ENCODE measurements at regions not wholly inside any gene's neighbourhood (a gene's known extent, or its start where the extent isn't known, plus 50 kb on each side); places are given as distances from the start of the nearest gene placed in this dataset.
A peak's percentile ranks its signal among the peaks of the same experiment; 100 is the strongest.

DNA sequence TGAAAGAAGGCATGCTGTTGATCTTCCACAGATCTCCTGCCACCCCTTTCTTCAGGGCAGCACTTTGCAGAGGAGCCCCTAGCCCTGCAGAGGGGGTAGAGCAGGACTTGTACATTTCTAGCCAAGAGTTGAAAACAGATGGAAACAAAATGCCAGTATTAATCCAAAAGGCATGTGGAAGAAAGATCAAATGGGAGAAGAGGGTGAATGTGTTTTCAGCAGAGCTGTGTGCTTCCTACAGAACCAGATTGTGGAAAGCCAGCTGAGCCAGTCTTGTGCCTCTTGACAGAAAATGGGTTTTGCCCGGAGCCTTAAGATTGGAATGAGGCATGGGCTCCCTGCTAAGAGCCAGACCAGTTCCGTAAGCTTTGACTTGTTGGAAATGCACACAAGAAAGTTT, 105.2 kb upstream of the TSPAN2 start:
- H3K36me3 ChIP-seq = no peaks in the 10 kb centered on the region
- ATAC-seq = no peak
- H3K4me3 ChIP-seq = no peak overlapping the region
- intact Hi-C loops (cut with DNase I) = no loop called here
- TF ChIP-seq, protein P1, sequence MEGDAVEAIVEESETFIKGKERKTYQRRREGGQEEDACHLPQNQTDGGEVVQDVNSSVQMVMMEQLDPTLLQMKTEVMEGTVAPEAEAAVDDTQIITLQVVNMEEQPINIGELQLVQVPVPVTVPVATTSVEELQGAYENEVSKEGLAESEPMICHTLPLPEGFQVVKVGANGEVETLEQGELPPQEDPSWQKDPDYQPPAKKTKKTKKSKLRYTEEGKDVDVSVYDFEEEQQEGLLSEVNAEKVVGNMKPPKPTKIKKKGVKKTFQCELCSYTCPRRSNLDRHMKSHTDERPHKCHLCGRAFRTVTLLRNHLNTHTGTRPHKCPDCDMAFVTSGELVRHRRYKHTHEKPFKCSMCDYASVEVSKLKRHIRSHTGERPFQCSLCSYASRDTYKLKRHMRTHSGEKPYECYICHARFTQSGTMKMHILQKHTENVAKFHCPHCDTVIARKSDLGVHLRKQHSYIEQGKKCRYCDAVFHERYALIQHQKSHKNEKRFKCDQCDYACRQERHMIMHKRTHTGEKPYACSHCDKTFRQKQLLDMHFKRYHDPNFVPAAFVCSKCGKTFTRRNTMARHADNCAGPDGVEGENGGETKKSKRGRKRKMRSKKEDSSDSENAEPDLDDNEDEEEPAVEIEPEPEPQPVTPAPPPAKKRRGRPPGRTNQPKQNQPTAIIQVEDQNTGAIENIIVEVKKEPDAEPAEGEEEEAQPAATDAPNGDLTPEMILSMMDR (IDR thresholded peaks at IDR 0.05) = no peak
- no peaks in the 10 kb centered on the region for H3K27me3 ChIP-seq
- no peak overlapping the region for H3K27ac ChIP-seq
- H3K4me1 ChIP-seq = no peaks in the 10 kb centered on the region
- peak in 1 of 4 donors; percentile 11 for DNase-seq
- no peaks in the 10 kb centered on the region for H3K9me3 ChIP-seq

DNA sequence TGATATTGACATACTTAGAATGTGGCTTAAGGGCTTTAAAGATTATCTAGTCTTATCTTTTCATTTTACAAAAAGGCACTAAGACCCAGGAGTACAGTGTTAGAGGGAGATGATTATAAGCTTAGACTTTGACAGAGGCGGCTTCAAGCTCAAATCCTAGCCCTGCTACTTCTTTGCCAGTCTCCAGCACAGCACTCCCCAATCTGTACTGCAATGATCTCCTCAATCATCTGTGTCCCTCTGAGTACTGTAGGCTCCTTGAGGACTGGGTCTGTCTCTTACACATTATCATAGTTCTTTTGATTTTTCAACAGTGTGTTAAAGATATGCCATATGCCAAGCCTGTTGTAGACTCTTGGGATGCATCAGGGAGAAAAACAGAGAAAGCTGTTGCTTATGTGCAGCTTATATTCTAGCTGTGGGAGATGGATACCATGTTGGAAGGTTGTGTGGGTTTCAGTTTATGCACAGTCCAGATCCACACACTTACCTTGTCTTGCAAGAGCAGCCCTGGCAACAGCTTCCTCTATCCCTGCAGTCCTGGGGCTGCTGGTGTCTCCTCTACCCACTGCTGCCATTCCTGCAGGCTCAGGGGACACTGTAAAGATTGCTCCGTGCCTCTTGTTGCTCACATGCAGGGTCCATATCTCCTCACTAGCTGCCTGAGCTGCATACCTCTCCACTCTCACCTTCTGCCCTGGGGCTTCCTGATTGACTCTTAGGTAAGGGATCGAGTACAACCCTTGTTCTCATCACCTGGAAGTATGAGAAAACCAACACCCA, 103.9 kb upstream of the TSPAN2 start:
- ATAC-seq (no peak), DNase-seq (no peak)
- no peaks in the 10 kb centered on the region for H3K9me3 ChIP-seq
- intact Hi-C loops (cut with DNase I) = no loop called here
- no peak overlapping the region for H3K27ac ChIP-seq
- H3K36me3 ChIP-seq = no peaks in the 10 kb centered on the region
- TF ChIP-seq, protein P1 (IDR thresholded peaks at IDR 0.05) = no peak
- H3K4me1 ChIP-seq = no peaks in the 10 kb centered on the region
- no peaks in the 10 kb centered on the region for H3K27me3 ChIP-seq
- H3K4me3 ChIP-seq = no peak overlapping the region

DNA sequence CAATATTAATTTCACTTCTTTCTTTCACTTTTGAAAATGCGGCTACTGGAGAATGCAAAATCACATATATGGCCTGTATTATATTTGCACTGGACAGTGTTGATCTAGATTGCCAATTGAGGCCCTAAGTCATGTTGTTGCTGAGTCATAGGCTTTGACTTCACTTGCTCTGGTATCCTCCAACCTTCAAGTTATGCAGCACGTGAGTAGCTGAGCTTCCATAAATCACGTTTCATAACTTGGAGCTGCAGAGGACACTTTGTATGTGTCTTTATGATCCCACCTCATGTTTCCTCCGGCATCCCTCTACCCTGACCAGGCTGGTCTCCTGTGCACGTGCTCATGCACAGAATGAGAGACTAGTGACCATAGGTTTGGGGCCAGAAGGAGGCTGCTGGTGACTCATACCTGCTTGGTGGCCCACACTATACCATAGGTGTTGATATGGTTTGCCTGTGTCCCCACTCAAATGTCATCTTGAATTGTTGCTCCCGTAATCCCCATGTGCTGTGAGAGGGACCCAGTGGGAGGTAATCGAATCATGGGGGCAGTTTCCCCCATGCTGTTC, 103.0 kb upstream of the TSPAN2 start:
- Histone ChIP-seq H3K4me3 (no peak overlapping the region), H3K36me3 (no peaks in the 10 kb centered on the region), H3K27ac (no peak overlapping the region), H3K4me1 (no peaks in the 10 kb centered on the region), H3K9me3 (no peaks in the 10 kb centered on the region), H3K27me3 (no peaks in the 10 kb centered on the region)
- DNase-seq (no peak), ATAC-seq (no peak)
- TF ChIP-seq, protein P1 (IDR thresholded peaks at IDR 0.05) = no peak
- intact Hi-C loops (cut with DNase I) = no loop called here

DNA sequence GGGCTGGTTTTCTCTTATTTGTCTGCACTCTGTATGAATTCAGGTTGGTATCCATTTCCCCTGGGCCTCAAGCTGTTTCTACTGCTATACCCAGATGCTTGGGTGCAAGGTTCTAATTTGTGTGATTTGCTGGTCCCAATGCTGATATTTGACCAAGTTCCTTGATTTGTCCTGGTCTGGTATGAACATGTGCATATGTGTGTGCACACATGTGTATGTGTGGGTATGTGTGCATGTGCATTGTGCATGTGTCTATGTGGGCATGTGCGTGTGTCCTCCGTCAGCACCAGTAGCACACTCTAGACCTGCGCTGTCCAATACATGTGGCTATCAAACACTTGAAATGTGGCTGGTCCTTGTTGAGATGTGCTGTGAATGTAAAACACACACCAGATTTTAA, 102.4 kb upstream of the TSPAN2 start:
- intact Hi-C loops (cut with DNase I) = no loop called here
- Histone ChIP-seq H3K27me3 (no peaks in the 10 kb centered on the region), H3K27ac (no peak overlapping the region), H3K4me1 (no peaks in the 10 kb centered on the region), H3K9me3 (no peaks in the 10 kb centered on the region), H3K4me3 (no peak overlapping the region), H3K36me3 (no peaks in the 10 kb centered on the region)
- no peak for ATAC-seq
- TF ChIP-seq, protein P1 (IDR thresholded peaks at IDR 0.05) = no peak
- DNase-seq = no peak

DNA sequence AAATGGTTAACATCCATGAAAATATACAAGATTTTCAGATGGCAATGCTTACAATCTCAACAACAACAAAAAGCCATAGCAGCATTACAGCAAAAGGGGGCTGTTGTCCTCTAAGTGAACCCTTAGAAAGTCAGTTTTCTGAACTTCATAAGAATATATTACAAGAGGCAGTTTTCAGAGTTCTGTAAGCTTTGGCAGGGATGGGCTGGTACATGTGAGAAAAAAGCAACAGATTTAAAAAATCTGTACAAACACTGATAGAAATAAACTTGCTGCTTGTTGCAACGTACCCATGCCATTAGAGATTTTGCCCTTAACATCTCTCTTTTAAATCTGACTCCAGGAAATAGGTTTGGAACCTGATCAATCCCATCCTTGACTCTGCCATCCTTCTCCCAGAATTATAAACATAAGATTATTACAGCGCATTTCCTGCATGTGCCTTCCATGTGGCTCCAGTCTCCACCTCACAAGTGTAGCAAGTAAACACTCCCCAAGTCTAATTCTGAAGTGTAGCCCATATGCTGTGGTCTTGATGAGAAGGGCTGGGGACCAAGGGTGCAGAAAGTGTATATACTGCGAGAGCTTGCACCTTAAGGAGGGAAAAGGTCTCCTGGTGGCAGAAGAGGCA, 101.4 kb upstream of the TSPAN2 start:
- Histone ChIP-seq H3K4me3 (no peak overlapping the region), H3K27me3 (no peaks in the 10 kb centered on the region), H3K4me1 (no peaks in the 10 kb centered on the region), H3K27ac (no peak overlapping the region), H3K36me3 (no peaks in the 10 kb centered on the region), H3K9me3 (no peaks in the 10 kb centered on the region)
- intact Hi-C loops (cut with DNase I) = no loop called here
- TF ChIP-seq, protein P1 (IDR thresholded peaks at IDR 0.05) = no peak
- DNase-seq = no peak
- no peak for ATAC-seq
